ENCODE measurements at regions not wholly inside any gene's neighbourhood (a gene's known extent, or its start where the extent isn't known, plus 50 kb on each side); places are given as distances from the start of the nearest gene placed in this dataset.

DNA sequence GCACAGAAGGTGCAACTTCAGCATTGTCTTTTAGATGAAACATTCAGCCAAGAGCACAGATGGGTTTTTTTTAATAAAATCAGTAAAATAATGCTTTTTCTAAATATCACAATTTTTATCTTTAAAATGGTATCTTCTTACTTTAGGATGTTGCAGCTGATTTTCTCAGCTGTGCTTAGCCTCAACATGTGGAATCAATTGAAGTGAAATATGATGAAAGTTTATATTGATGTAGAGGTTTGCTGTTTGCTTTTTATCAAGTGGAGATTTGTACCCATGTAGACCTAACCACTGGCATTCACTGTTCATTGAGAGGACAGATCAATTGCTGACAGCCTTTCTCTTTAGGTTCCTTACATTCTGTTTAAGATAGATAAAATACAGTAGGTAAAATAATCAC is 107.8 kb downstream of the CYB561 start:
- no peak for DNase-seq

DNA sequence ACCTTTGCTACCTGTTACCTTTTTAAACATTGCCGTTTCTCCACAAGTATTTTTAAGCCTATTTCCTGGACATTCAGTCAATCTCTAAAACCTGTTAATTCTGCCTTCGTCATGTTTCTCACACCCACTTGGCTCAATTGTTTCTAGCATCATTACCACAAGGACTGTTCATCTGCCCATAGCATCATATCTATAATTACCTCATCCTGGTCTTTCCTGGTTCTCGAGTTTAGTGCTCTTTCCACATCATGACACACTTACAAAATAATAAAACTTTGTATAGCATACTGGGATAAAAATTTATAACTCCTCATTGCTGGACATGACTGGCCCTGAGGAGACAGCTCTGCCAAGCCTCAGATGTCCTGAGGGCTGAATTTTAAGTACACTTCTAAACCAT is 104.8 kb downstream of the CYB561 start:
- DNase-seq = no peak

DNA sequence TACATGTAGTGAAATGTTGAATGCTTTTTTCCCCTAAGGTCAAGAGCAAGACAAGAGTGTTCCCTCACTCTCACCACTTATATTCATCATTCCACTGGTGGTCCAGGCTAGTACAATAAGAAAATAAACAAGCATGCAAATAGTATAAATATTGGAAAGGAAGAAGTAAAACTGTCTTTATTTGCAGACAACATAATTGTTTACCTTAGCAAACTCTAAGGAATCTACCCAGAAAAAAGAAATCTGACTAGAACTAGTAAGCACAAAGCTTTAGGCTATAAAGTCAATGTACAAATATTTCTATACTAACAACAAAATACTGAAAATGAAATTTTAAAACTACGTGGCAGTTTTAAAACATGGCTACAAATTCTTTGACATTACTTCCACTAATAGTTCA is 101.7 kb downstream of the CYB561 start:
- DNase-seq = no peak

GRCh38 chr17:63345611-63346010 is 100.5 kb downstream of the CYB561 start:
- DNase-seq = no peak

DNA sequence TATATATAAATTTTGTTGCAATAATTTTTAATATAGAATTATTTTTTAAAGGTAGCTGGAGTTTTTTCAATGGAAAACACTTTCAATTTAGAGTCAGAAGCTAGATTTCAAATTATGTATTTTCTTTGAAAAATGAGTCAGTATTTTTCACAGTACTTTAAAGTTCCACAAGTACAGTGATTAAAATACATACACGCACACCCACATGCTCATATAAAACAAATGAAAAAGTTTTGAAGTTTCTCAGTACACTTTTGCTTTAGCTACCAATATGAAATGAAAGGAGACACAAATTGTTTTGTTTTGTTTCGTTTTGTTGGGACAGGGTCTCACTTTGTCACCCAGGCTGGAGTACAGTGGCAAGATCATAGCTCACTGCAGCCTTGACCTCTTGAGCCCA is 98.6 kb downstream of the CYB561 start:
- no peak for DNase-seq

DNA sequence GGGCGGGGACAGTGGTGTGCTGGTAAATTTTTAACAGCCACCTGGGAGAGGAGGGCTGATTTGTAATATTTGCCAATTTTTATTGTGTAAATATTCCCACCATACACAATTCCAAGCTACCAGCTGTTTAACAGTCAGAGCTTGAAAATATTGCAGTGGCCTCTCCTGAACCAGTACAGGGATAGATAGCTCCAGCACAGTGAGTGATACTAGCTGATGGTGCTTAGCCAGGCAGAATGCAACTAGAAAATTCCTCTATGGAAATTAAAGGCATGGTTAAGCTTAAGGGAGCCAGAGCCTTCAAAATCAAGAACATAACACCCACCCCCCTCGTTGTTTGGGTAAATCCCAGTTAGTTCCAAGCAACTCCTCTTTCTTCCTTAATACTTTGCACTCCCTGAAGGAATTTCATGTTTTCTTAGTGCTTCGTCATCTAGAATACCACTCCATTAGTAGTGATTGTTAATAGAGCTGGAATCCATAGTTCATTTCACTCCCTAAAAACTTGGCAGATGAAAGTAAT is 96.6 kb downstream of the CYB561 start:
- DNase-seq = no peak

DNA sequence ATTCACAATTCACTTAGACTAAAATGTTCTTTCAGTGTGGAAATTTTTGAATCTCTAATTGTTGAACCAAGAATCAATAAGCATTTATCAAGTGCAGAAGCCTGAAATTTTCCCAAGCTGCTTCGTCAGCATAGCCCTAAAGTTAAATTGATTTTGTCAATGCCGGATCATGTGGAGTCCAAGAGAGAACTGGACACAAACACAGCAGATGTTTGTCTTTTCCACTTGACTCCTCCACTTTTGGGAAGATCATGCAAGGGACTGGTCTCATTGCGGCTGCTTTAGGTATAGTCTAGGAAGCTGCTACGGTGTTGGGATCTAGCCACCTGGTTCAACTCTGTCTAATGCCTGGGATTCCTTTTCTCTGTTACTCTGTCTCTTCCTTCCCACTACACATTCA is 95.7 kb downstream of the CYB561 start:
- no peak for DNase-seq

DNA sequence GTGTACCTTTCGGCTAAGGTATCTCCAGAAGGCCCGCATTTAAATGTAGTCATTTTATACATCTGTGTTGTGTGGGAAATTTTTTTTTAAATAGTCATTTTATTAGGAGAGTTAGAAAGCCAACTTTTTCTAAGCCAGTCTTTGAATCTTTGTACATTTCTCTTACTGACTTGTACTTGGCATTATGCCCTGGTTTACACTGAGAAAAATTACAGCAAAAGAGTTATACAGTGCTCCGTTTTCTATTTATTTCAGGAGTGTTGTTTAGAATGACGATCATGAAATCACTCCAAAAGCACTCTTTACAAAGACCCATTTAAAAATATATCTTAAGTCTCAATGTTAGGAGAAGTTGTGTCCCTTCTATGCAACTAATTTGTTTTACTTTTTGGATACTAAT is 91.8 kb downstream of the CYB561 start:
- no peak for DNase-seq

DNA sequence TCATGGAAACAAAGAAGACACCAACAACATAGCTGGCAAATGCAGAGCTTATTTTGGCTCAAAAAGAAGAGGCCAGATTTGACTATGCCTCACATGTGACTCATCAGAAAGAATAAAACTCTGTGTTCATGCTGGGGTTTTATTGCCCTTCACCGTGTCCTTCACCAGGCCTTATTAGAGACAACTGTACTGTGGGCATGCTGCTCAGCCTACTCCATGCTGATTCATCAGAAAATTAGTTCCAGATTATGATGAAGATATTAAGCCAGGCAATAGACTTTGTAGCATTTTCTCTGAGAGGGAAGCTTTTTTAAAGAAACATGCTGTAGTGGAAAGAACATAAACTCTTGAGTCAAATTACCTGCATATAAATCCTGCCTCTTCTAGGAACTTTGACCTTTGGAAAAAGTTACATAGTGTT is 89.8 kb downstream of the CYB561 start:
- DNase-seq = no peak

- DNase-seq = no peak
Measured at GRCh38 chr17:63358111-63358839, 87.8 kb downstream of the CYB561 start.

- no peak for DNase-seq
Measured at GRCh38 chr17:63358956-63359355, 87.2 kb downstream of the CYB561 start.

DNA sequence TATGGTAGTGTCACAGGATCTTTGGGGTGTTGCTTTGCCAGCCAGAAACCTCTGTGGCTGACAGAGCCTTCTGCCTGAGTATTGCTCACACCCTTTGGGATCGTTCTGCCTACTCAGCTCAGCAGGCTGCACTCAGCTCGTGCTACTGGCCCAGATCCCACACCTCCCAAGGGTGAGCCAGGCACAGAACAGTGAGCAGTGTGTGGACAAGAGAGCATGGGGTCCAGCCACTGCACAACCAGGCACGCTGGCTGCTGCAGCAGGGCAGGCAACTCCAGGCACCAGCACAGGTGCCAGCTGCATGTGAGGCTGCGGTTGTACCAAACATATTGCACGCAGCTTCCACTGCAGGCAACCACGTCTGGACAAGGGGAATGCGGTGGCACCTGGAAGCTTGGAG is 84.9 kb downstream of the CYB561 start:
- DNase-seq = no peak

DNA sequence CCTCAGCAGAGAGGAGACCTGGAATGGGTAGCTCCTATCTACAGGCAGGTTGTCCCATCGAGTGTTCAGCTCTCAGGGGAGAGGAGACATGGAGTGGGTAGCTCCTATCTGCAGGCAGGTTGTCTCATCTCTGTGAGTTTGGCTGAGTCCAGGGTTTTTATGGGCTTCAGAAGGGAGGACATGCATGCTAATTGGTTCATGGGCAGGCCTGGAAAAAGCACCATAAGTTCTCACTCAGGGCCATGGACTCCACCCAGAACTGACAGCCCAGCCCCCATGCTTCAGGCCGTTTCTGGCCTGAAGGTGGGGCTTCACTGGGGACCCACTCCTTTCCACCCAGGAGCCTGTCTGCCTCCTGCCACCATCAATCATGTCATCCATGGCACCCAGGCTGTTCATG is 84.0 kb downstream of the CYB561 start:
- DNase-seq = no peak

DNA sequence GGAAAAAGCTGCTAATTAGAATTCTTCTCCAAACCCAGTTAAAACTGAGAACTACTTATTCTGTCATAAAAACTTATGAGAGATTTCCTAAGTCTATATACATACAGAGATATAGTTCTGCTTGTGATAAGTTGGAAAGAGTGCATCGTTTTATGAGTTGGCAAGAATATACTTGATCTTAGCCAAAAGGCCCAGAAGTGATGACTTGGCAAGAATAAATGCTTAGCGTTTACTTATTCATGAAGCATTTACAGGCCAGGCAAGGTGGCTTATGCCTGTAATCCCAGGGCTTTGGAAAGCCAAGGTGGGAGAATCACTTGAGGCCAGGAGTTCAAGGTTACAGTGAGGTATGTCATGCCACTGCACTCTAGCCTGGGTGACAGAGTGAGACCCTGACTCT is 81.7 kb downstream of the CYB561 start:
- peak; percentile 61 to 75 for DNase-seq

- DNase-seq = no peak
Measured at GRCh38 chr17:63364944-63365343, 81.2 kb downstream of the CYB561 start.

GRCh38 chr17:63365366-63366240 is 80.5 kb downstream of the CYB561 start:
- DNase-seq = no peak

DNA sequence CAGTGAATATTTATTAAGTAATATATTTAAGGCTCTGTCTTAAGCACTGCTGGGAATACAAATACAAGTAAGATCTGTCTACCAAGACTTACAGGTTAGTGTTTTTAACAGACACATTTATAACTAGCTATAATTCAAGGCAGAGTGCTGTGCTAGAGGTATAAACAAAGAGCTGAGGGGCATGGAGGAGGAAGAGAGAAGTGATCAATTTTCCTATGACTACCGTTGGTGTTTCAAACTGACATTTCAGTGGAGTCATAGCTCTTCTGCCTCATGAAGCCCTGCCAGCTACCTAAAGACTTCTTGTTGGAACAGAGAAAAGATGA is 79.9 kb downstream of the CYB561 start:
- DNase-seq = no peak

DNA sequence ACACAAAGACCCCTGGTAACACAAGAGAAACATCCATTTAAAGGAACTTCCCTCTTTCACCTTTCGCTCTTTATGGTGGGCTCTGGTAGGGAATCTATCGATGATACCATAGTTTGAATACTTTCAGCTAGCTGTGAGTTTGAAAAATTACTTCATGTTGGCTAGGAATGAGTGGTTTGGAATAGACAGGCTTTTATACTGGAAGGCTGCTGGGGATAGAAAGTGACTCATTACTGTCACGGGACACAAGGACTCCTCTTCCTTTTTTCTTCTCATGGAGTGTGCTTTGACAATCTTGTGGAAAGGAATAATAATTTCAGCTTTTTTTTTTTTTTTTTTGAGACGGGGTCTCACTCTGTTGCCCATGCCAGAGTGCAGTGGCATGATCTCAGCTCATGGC is 76.9 kb downstream of the CYB561 start:
- DNase-seq = no peak

GRCh38 chr17:63370696-63371095 is 75.4 kb downstream of the CYB561 start:
- no peak for DNase-seq

DNA sequence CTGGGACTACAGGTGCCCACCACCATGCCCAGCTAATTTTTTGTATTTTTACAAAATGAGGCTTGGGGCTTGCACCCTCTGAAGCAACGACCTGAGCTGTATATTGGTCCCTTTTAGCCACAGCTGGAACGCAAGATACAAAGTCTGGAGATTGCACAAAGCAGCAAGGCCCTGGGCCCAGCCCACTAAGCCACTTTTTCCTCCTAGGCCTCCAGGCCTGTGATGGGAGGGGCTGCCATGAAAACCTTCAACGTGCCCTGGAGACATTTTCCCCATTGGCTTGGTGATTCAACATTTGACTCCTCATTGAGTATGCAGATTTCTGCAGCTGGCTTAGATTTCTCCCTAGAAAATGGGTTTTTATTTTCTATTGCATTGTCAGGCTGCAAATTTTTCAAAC is 69.2 kb downstream of the CYB561 start:
- DNase-seq = no peak

GRCh38 chr17:63378411-63379375 is 67.4 kb downstream of the CYB561 start:
- DNase-seq = no peak

GRCh38 chr17:63379636-63380035 is 66.5 kb downstream of the CYB561 start:
- no peak for DNase-seq

All from right lung (tissue), 2 donors.